GM18519 (cell line): ENCODE measurements at regions not wholly inside any gene's neighbourhood (a gene's known extent, or its start where the extent isn't known, plus 50 kb on each side); places are given as distances from the start of the nearest gene placed in this dataset.
"Not testable (repeated sequence)": the region's sequence is repeated elsewhere in the genome, so short reads cannot be mapped to it uniquely, and the experiment has no call there.

Source experiments
- ATAC-seq: cut with Tn5 transposase; IDR thresholded peaks from one replicate; pipeline ENCODE4 v1.9.1; 2021; ENCODE audit warnings: mild to moderate bottlenecking, moderate library complexity; ENCODE audit not compliant: unreplicated experiment, low FRiP score

DNA sequence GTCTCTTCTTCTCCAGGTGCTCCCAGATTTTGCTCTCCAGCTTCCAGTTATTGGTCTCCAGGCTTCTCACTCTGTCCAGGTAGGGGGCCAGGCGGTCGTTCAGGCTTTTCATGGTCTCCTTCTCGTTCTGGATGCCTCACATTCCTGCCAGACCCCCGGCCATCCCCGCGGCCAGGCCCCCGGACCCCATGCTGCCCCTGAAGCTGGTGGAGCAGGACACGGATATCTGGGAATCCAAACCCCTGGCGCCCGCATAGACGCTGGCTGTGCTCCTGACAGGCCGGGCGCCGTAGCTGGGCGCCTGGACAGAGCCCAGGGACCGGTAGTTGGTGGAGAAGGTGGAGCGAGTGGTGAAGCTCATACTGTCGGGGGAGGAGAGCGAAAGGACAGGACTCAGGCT, 534.4 kb upstream of the TLE4 start:
- ATAC-seq, result no peak

DNA sequence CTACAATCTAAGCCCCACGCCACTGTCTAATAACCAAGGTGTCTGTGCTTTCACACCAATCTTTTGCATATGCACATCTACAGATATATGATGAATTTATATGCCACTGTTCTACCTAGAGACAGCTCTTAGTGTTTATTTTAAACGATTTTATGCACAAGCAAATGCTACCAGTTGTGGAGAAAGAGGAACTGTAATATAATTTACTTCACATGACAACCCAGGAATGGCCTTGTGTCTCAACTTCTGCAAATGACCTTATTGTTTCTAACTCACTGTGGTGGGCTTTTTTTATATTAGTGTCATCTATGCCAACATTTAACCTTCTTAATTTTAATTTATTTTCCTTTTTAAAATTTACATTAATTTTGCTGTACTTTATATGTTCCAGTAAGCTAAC, 531.1 kb upstream of the TLE4 start:
- ATAC-seq, result no peak

DNA sequence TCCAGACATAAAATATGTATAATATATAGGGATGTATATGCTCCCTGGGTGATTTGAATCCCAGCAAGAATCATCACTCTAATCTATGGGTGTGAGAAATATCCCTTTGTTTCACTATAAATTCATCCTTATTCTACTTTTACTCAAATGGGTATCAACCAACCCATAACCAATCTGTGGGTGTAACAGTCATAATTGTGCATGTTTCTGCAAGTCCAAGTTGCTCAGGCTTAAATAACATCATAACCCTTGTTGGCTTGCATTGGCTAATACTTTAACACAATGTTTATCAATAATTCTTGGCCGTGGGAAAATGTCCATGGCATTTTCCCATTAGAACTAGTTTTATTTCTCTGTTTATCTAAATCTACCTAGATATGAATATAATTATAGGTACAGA, 530.5 kb upstream of the TLE4 start:
- ATAC-seq, result no peak

DNA sequence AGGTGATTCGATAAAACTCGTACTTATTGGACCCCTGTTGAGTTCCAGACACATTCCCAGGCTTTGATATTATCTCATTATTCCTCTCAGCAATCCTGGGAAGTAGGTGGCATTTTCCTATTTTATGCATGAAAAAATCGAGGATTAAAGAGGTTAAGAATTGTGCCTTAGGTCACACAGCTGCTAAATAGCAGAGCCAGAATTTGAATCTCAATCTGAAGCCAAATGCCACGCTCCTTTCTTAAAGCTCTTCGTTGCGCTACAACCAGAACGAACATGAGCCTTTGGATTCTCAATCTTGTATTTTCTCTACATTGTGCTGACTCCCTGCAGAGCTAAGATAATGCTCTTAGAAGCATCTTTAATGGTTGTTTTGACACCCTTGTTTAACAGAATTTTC, 527.8 kb upstream of the TLE4 start:
- ATAC-seq, result no peak

DNA sequence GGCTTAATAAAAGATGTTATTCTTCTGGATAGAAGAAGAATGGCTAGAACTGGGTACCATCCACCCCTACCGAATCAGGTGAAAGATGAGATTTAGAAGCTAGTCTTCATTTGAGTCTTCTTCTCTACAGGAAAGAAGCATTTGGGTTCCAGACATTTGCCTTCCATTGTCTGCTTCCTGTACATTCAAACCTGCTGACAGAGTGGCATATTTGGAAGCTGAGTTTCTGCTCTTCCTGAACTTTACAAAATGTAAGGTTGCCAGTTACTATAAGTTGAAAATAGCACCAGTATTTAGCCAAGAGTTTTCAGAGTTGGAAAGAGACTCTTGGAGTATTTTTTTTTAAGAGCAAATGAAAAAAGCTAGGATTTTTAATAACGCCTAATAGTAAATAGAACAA, 525.4 kb upstream of the TLE4 start:
- no peak for ATAC-seq

DNA sequence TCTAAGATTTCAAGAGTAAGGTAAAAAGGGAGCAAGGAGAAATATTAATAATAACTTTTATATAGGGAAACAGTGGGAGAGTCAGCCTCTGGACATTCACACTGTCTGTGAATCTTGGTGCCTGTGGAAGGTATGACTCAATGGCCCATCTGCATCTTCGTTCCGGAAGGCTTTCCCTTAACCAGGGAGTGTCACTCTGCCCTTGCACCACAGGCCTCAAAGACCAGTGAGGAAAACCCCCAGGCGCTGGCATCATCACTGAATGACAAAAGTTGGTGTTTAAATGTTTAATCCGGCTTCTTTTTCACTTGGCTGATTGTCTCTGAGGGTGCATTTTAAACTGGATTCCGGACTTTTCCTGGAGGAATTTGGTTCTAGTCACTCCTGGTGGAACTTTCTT, 522.4 kb upstream of the TLE4 start:
- ATAC-seq, result no peak

DNA sequence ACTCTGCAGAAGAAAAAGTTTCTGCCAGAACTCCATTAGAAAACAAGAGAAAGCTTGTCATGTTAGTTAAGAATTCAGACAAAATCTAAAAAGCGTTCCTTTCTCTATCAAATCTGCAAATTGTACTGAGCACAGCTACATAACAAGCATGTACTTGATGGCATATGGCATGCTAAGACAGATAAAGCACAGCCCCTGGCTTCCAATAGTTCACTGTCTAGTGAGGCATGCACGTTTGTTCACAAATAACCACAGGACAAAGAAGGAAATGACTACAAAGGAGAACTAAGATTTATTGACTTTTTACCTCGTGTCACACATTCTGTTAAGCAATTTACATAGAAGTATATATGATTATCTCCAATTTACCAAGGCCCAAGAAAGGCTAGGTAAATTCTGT, 518.2 kb upstream of the TLE4 start:
- no peak for ATAC-seq

DNA sequence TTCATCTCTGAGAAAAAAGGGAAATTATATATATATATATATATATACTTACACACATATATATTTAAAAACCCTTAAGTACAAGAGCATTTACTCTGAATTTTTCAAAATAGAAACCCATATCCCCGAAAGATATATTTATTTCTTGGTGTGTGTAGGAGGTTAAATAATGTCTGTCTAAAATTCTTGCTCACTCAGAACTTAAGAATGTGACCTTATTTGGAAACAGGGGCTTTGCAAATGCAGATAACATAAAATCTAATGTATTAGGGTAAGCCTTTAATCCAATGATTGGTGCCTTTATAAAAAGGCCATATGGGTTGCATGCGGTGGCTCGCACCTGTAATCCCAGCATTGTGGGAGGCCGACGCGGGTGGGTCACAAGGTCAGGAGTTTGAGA, 517.3 kb upstream of the TLE4 start:
- no peak for ATAC-seq

DNA sequence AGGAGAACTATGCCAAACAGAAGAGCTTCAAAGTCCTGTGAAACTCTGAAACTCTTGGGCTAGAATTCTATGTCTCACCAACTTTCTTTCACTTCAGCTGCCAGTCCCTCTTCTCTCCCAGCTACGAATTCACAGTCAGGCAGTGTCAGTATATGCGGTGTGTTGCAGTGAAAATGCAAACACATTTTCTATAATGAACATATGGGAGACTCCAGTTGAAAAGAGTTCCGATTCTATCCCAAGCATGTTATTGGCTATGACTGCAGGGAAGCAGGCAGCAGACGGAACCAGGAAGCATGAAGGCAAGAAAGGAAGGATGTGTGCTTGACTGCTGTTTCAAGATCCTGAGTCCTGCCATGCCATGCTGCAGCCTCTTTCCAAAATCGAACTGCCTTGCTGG, 515.7 kb upstream of the TLE4 start:
- ATAC-seq, result no peak

DNA sequence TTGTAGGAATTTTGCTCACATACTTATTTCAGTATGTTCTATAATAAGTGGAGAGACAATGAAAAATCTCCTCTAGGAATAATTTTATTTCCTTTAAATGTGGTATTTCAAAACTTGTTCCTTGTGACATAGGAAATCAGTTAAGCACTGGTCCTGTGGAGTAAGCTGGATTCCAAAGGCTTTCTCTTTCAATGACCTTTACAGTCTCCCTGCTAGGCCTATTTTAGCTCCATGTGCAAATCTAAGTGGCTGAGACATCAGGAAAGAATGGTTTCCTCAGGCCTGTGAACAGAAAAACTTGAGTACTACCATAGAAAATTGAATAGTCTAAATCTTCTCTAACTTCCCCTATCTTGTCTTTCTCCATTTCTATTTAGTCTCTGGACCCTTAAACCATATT, 514.2 kb upstream of the TLE4 start:
- no peak for ATAC-seq

DNA sequence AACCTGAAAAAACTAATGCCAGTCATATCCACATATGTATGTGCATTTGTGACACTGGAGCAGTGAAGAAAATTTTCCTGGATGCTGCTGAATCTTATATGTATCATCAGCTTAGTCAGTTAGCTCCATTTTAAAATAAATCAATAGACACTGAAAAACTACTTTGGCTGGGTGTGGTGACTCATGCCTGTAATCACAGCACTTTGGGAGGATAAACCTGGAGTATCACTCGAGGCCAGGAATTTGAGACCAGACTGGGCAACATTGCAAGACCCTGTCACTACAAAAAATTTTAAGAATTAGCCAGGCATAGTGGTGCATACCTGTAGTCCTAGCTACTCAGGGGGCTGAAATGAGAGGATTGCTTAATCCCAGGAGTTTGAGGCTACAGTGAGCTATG, 511.0 kb upstream of the TLE4 start:
- ATAC-seq, result no peak

DNA sequence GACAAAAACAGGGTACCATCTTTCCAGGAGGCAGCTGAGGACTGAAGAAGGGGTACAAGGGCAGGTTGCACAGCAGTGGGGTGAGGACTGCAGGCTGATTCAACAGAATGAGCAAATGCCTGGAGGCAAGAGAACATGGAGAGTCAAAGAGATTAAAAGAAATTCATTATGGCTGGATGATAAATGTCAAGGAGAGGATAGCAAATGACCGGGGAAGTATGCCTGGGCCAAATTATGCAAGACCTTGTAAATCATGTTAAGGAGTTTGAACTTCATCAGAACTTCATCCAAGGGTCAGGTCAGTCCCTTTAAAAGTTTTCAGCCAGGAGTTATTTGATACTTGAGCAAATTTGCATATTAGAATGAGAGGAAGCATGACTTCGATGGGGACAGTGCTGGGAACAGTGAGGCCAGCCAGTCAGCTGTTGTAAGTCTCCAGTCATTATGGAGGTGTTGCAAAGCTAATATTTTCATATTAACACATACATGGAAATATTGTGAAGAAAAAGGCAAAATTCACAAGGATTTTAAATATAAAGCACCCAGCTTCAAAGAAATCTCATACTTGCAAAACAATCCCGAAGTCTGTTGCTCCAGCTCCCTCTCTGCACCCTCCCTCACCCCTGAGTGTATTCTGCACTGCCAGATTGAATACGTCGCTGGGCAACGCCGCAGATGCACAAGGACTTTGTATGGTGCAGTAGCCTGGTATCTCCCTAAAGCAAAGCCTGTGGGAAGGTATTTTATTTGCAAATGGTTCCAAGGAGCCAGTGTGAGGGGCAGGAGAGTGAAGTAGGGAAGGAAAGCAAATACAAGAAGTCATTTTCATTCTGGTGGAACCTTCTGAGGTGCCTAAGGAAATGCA, 509.8 kb upstream of the TLE4 start:
- no peak for ATAC-seq

DNA sequence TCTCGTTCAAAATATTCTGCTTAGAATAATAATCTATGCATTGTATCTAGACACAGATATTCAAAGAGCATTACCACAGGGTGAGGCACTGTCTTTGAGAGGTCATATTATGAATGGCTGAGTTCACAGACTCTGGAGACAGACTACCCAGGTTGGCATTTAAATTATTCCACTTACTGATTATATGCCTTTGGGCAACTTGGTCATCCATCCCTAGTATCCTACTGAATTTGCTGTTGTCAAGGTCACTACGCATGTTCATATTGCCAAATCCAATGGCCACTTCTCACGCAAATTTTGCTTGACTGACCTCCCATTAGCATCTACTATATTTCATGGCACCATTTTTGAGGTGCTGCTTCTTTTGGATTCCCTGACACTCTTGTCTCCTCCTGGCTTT, 498.6 kb upstream of the TLE4 start:
- ATAC-seq, result no peak

DNA sequence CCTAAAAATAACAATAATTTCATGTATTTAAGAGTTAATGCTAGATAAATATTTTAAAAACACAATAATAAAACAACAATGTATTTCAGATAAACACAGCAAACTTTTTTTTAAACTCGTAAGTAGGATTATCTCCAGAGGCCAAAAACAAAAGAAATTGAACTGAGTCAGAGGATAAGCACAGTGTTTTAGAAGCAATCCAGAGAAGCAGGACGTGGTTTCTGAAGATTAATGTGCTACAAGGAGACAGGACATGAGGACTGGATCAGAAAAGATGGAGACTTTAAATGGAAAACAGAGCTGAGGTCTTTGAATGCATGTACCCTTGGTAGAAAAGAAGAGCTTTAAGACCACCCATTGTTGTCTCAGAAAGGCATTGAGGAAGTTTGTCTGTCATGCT, 491.2 kb upstream of the TLE4 start:
- no peak for ATAC-seq

DNA sequence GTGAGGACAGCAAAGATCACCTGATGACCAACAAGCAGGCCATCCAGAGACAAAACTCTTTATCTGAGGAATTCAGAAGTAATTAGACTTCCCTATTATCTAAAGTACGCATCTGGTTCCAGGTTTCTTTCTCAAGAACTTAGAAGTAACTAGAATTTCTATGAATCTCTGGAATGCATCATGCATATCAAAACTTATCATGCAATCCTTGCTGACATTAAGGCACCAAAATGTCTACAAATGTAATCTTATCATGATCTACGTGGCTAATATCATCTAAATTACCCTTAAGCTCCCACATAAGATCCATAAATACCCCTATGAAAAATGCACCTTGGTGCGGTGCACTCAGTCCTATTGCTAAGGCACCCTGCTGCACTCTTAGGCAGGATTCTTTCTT, 488.1 kb upstream of the TLE4 start:
- no peak for ATAC-seq

DNA sequence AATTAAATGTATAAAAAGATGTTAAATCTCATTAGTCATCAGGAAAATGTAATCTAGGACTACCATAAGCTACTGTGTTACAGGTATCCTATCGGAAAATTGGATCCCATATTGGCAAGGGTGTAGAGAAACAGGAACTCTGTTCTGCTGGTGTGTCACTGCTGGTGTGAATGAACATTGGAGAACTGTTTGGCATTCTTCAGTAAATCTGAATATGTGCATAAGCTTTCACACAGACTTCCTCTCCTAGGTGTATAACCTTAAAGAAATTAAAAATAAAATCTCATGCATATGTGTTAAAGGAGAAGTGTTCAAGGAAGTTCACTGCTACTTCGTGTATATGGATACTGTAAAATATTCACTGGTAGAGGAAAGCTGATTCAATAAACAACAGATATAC, 484.6 kb upstream of the TLE4 start:
- no peak for ATAC-seq

DNA sequence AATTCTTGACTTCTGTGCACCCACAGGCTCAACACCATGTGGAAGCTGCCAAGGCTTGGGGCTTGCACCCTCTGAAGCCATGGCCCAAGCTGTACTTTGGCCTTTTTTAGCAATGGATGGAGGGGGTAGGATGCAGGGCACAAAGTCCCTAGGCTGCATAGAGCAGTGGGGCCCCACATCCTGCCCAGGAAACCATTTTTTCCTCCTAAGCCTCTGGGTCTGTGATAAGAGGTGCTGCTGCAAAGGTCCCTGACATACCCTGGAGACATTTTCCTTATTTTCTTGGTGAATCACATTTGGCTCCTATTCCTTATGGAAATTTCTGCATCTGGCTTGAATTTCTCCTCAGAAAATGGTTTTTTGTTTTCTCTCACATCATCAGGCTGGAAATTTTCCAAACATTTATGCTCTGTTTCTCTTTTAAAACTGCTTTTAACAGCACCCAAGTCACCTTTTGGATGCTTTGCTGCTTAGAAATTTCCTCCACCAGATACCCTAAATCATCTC, 482.7 kb upstream of the TLE4 start:
- ATAC-seq, result no peak

DNA sequence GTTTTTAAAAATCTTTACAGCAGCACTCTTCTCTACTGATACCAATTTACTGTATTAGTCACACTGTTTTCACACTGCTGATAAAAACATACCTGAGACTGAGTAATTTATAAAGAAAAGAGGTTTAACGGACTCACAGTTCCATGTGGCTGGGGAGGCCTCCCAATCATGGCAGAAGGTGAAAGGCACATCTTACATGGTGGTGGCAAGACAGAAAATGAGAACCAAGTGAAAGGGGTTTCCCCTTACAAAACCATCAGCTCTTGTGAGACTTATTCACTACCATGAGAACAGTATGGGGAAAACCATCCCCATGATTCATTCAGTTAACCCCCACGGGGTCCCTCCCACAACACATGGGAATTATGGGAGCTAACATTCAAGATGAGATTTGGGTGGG, 481.9 kb upstream of the TLE4 start:
- ATAC-seq, result not testable (repeated sequence)

DNA sequence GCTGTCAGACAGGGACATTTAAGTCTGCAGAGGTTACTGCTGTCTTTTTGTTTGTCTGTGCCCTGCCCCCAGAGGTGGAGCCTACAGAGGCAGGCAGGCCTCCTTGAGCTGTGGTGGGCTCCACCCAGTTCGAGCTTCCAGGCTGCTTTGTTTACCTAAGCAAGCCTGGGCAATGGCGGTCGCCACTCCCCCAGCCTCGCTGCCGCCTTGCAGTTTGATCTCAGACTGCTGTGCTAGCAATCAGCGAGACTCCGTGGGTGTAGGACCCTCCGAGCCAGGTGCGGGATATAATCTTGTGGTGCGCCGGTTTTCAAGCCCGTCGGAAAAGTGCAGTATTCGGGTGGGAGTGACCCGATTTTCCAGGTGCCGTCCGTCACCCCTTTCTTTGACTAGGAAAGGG, 468.5 kb upstream of the TLE4 start:
- ATAC-seq, result not testable (repeated sequence)

DNA sequence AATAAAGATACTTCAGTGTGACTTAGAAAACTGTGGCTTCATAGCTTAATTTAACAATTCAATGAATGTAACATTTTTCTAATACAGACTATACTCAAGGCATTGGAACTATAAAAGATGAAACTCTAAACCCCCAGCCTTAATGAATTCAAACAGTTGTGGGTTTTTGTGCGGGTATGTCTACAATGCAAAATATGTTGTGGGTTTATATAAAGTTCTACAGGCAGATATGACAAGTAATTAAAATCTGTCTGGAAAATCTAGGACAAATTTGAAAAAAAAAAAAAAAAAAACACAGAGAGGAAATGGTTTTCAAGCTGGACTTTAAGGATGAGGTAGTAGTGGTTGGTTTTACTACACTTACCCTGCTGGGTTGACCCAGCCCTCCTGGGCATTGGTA, 467.5 kb upstream of the TLE4 start:
- no peak for ATAC-seq

DNA sequence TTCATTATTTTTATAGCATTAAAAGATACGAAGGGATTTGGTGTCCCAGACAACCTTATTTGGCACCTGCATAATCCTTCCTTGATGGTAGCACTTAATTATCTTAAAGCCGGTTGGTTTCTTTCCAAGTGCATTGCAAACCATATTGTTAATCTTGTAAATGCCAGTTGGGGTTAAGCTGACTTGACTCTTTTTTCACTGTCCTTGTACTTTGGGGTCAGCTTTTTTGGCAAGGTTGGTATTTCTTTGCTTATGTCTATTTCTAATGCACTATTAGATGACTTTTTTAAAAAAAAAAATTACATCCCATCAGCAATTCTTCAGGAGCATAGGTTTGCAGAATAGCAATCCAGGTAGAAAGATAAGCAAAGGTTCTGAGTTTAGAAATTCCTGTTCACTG, 466.8 kb upstream of the TLE4 start:
- no peak for ATAC-seq

DNA sequence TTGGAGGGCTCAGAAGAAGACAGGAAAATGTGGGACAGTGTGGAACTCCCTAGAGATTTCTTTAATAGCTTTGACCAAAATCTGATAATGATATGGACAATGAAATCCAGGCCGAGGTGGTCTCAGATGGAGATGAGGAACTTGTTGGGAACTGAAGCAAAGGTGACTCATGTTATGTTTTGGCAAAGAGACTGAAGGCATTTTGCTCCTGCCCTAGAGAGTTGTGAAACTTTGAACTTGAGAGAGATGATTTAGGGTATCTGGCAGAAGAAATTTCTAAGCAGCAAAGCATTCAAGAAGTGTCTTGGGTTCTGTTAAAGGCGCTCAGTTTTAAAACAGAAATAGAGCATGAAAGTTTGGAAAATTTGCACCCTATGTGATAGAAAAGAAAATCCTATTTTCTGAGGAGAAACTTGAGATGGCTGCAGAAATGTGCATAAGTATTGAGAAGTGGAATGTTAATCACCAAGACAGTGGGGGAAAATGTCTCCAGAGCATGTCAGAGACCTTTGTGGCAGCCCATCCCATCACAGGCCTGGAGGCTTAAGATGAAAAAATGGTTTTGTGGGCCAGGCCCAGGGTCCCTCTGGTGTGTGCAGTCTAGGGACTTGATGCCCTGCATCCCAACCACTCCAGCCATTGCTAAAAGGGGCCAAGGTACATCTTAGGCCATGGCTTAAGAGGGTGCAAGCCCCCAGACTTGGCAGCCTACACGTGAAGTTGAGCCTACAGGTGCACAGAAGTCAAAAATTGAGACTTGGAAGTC, 463.7 kb upstream of the TLE4 start:
- ATAC-seq, result no peak
